Activated CD8-positive, alpha-beta T cell treated with anti-CD3 and anti-CD28 coated beads, Interleukin-2, amount 10 ng/mL, durations not matched to agents 7 days and 5 days (primary cell): ENCODE measurements at regions not wholly inside any gene's neighbourhood (a gene's known extent, or its start where the extent isn't known, plus 50 kb on each side); places are given as distances from the start of the nearest gene placed in this dataset.

Source experiments
- ATAC-seq: fragments of 150-1000 bp; cut with Tn5 transposase; one replicate; pipeline ENCODE4 v1.10.0; 2021; ENCODE audit warnings: moderate library complexity
- CTCF ChIA-PET: fragments of 350-600 bp; sonication (Branson Sonifier 250); formaldehyde crosslinking; loops from one replicate; lab custom pipeline; 2021; ENCODE audit warnings: antibody characterized with exemption; lab: Charles Lee
- POLR2A ChIA-PET: fragments of 350-600 bp; sonication (Branson Sonifier 250); formaldehyde crosslinking; loops from one replicate; lab custom pipeline; 2021; ENCODE audit warnings: antibody characterized with exemption; lab: Charles Lee
- DNase-seq: peaks from one replicate; pipeline ENCODE4 v3.0.0-alpha.2; 2020
- H3K27ac Mint-ChIP-seq: one replicate; pipeline ENCODE4 v1.8.0; 2021; ENCODE audit warnings: mild to moderate bottlenecking, mixed read lengths
- H3K27me3 Mint-ChIP-seq: one replicate; pipeline ENCODE4 v1.8.0; 2021; ENCODE audit warnings: low read depth, mixed read lengths
- H3K36me3 Mint-ChIP-seq: one replicate; pipeline ENCODE4 v1.8.0; 2021; ENCODE audit warnings: low read depth, mixed read lengths
- H3K4me1 Mint-ChIP-seq: one replicate; pipeline ENCODE4 v1.8.0; 2021; ENCODE audit warnings: low read depth, mixed read lengths
- H3K4me3 Mint-ChIP-seq: one replicate; pipeline ENCODE4 v1.8.0; 2021; ENCODE audit warnings: mild to moderate bottlenecking, mixed read lengths
- H3K9me3 Mint-ChIP-seq: one replicate; pipeline ENCODE4 v1.8.0; 2022; ENCODE audit warnings: mixed read lengths; ENCODE audit not compliant: insufficient read depth

- H3K36me3 Mint-ChIP-seq: no peaks in the 10 kb centered on the region
- ATAC-seq: no peak
Measured at GRCh38 chr10:3400348-3400747, 227.8 kb upstream of the PITRM1 start.

DNA sequence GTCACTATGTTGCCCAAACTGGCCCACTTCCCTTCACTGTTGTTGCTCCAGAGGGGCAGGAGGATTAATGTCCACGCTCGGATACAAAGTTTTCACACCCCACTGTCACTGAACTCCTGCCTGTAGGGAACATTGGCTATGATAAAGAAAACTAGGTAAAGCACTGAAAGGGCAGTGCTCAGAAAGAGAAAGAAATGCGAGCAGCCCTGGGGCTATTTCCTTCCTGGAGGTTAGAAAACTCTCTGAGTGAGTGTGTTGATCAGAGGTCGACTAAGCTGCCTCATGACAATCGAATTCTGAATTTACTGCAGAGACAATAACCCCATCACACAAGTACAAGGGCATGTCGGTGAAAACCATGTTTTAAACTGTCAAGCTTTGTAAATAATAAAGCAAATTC, 227.2 kb upstream of the PITRM1 start:
- H3K4me3 Mint-ChIP-seq: no peak overlapping the region
- peaks cover 14% of the 10 kb centered on the region for H3K27me3 Mint-ChIP-seq
- POLR2A ChIA-PET: no interaction called here
- H3K9me3 Mint-ChIP-seq: no peaks in the 10 kb centered on the region
- no peak overlapping the region for H3K27ac Mint-ChIP-seq
- ATAC-seq (no peak), DNase-seq (no peak)
- H3K4me1 Mint-ChIP-seq: no peaks in the 10 kb centered on the region
- H3K36me3 Mint-ChIP-seq: no peaks in the 10 kb centered on the region
- CTCF ChIA-PET: no interaction called here

More at GRCh38 chr10:3400348-3400747, 227.8 kb upstream of the PITRM1 start:
- no peaks in the 10 kb centered on the region for H3K4me1 Mint-ChIP-seq
- no peak overlapping the region for H3K4me3 Mint-ChIP-seq
- CTCF ChIA-PET: no interaction called here
- no peak overlapping the region for H3K27ac Mint-ChIP-seq
- no peak for DNase-seq
- peaks cover 13% of the 10 kb centered on the region for H3K27me3 Mint-ChIP-seq
- POLR2A ChIA-PET: no interaction called here
- H3K9me3 Mint-ChIP-seq: no peaks in the 10 kb centered on the region

GRCh38 chr10:3398825-3399646, 226.5 kb upstream of the PITRM1 start:
- H3K9me3 Mint-ChIP-seq: no peaks in the 10 kb centered on the region
- ChIA-PET CTCF (no interaction called here), POLR2A (no interaction called here)
- H3K36me3 Mint-ChIP-seq: no peaks in the 10 kb centered on the region
- DNase-seq: no peak
- no peak overlapping the region for H3K4me3 Mint-ChIP-seq
- H3K27me3 Mint-ChIP-seq: peaks cover 19% of the 10 kb centered on the region
- ATAC-seq: no peak
- H3K27ac Mint-ChIP-seq: no peak overlapping the region
- H3K4me1 Mint-ChIP-seq: no peaks in the 10 kb centered on the region

DNA sequence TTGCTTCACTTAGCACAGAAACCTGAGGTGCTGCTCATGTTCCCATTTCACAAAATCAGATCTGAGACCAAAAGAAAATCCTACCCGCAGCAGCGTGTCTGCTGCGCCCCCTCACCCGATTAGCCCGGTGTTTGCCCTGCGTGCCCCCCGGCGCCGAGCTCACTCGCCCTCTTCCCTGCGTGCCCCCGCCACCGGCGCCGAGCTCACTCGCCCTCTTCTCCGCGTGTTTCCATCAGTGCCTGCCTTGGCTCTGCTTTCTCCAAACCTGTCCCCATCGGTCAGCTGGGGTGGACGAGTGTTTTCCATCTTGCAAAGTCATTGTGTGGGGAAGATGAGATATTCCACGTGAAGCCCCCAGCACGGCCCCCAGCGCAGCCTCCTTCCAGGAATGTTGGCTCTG, 225.3 kb upstream of the PITRM1 start:
- ChIA-PET POLR2A (interaction anchor here (0.6 kb wide), 1 partner anchor 216 kb away, joined by 3 read pairs; no protein-coding TSS in a partner anchor), CTCF (no interaction called here)
- H3K27ac Mint-ChIP-seq: no peak overlapping the region
- ATAC-seq (no peak), DNase-seq (no peak)
- no peak overlapping the region for H3K4me3 Mint-ChIP-seq
- no peaks in the 10 kb centered on the region for H3K9me3 Mint-ChIP-seq
- H3K27me3 Mint-ChIP-seq: peaks cover 24% of the 10 kb centered on the region
- no peaks in the 10 kb centered on the region for H3K4me1 Mint-ChIP-seq
- no peaks in the 10 kb centered on the region for H3K36me3 Mint-ChIP-seq

- DNase-seq: no peak
- Mint-ChIP-seq H3K4me1 (no peaks in the 10 kb centered on the region), H3K27me3 (peaks cover 24% of the 10 kb centered on the region), H3K27ac (no peak overlapping the region), H3K36me3 (no peaks in the 10 kb centered on the region), H3K9me3 (no peaks in the 10 kb centered on the region), H3K4me3 (no peak overlapping the region)
- POLR2A ChIA-PET: interaction anchor here (0.6 kb wide), 1 partner anchor 217 kb away, joined by 3 read pairs; no protein-coding TSS in a partner anchor
- no peak for ATAC-seq
- CTCF ChIA-PET: no interaction called here
Measured at GRCh38 chr10:3397231-3397630, 224.6 kb upstream of the PITRM1 start.

DNA sequence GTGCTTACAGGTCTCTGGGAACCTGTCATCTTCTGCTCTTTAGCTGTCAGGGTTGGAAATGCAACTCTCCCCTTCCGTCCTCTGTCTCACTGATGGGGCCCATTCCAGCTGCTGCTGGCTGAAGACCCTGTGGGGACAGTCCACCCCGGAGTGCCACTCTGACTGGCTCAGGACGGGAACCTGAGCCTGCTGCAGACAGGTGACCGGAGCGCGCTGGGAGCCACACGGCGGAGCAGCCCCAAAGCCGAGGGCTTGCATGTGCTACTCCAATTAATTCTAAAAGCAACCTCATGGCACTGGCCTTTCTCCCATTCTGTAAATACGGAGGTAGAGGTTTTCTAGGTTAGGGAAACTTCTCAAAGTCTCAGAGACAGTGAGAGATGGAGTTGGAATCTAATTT, 223.5 kb upstream of the PITRM1 start:
- Mint-ChIP-seq H3K27me3 (peaks cover 22% of the 10 kb centered on the region), H3K9me3 (no peaks in the 10 kb centered on the region), H3K4me1 (no peaks in the 10 kb centered on the region), H3K27ac (no peak overlapping the region), H3K36me3 (no peaks in the 10 kb centered on the region), H3K4me3 (no peak overlapping the region)
- ChIA-PET CTCF (no interaction called here), POLR2A (no interaction called here)
- DNase-seq (no peak), ATAC-seq (no peak)

DNA sequence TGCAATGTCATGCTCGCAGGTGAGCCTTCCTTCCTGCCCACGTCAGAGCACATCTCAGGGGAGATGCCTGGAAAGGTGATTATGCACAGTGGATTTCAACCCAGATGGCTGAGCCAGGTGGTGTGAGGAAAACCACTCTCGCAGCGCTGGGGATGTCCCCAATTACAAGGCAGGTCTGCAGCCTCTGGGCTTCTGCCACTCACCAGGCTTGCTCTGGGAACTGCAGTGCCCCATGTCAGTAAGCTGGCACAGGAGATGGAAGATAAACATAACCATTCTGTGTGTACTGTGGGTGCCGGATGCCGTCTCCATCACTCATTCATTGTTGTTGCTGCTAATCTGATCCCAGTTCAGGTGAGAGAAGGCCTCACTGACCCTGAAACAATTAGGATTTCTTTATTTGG, 222.9 kb upstream of the PITRM1 start:
- ChIA-PET CTCF (no interaction called here), POLR2A (no interaction called here)
- H3K27me3 Mint-ChIP-seq: peaks cover 27% of the 10 kb centered on the region

GRCh38 chr10:3395041-3395440, 222.5 kb upstream of the PITRM1 start:
- ATAC-seq (no peak), DNase-seq (no peak)
- no peaks in the 10 kb centered on the region for H3K9me3 Mint-ChIP-seq
- H3K4me3 Mint-ChIP-seq: no peak overlapping the region
- H3K4me1 Mint-ChIP-seq: no peaks in the 10 kb centered on the region
- CTCF ChIA-PET: no interaction called here
- POLR2A ChIA-PET: no interaction called here
- H3K27ac Mint-ChIP-seq: no peak overlapping the region
- H3K36me3 Mint-ChIP-seq: no peaks in the 10 kb centered on the region
- peaks cover 28% of the 10 kb centered on the region for H3K27me3 Mint-ChIP-seq

More for the DNA sequence above, 222.9 kb upstream of the PITRM1 start:
- Mint-ChIP-seq H3K27ac (no peak overlapping the region), H3K9me3 (no peaks in the 10 kb centered on the region), H3K4me3 (no peak overlapping the region), H3K36me3 (no peaks in the 10 kb centered on the region), H3K4me1 (no peaks in the 10 kb centered on the region)
- ATAC-seq (no peak), DNase-seq (no peak)

DNA sequence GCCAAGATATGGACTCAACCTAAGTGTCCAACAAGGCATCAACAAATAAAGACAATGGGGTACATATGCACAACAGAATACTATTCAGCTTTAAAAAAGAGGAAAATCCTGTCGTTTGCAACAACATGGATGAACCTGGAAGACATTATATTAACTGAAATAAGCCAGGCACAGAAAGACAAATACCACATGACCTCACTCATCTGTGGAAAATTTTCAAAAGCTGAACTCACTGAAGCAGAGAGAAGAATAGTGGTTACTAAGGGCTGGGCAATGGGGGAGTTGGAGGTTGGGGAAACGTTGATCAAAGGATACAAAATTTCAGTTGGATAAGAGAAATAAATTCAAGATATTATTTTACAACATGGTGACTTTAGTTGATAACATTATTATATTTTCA, 221.4 kb upstream of the PITRM1 start:
- POLR2A ChIA-PET: no interaction called here

GRCh38 chr10:3391657-3392056, 219.1 kb upstream of the PITRM1 start:
- no peak for ATAC-seq

More for the DNA sequence above, 221.4 kb upstream of the PITRM1 start:
- CTCF ChIA-PET: no interaction called here
- Mint-ChIP-seq H3K4me1 (no peaks in the 10 kb centered on the region), H3K4me3 (no peak overlapping the region), H3K9me3 (no peaks in the 10 kb centered on the region), H3K27ac (no peak overlapping the region), H3K27me3 (peaks cover 29% of the 10 kb centered on the region), H3K36me3 (no peaks in the 10 kb centered on the region)
- ATAC-seq (no peak), DNase-seq (no peak)

GRCh38 chr10:3389130-3389529, 216.5 kb upstream of the PITRM1 start:
- Mint-ChIP-seq H3K27me3 (peaks cover 29% of the 10 kb centered on the region), H3K36me3 (no peaks in the 10 kb centered on the region), H3K4me1 (no peaks in the 10 kb centered on the region), H3K4me3 (no peak overlapping the region), H3K9me3 (peaks cover 9% of the 10 kb centered on the region), H3K27ac (no peak overlapping the region)
- ChIA-PET CTCF (no interaction called here), POLR2A (interaction anchor here (0.6 kb wide), 1 partner anchor 1404 kb away, joined by 3 read pairs; no protein-coding TSS in a partner anchor)
- DNase-seq (no peak), ATAC-seq (no peak)

More at GRCh38 chr10:3391657-3392056, 219.1 kb upstream of the PITRM1 start:
- H3K36me3 Mint-ChIP-seq: no peaks in the 10 kb centered on the region
- ChIA-PET POLR2A (no interaction called here), CTCF (no interaction called here)
- H3K9me3 Mint-ChIP-seq: no peaks in the 10 kb centered on the region
- H3K4me1 Mint-ChIP-seq: no peaks in the 10 kb centered on the region
- H3K27me3 Mint-ChIP-seq: peaks cover 31% of the 10 kb centered on the region
- DNase-seq: no peak
- no peak overlapping the region for H3K4me3 Mint-ChIP-seq
- H3K27ac Mint-ChIP-seq: no peak overlapping the region

DNA sequence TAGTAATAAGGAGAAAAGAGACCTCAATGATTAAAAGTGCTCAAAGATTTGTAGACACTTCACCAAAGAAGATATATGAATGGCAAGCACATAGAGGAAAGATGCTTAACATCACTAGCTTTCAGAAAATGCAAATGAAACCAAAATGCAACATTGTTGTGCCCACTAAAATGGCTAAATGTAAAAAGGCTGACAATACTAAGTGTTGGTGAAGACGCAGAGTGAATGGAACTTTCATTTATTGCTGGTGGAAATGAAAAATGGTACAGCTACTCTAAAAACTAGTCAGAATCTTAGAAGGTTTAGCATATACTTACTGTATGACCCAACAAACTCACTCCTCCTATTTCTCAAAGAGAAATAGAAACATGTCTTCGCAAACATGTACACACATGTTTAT, 212.9 kb upstream of the PITRM1 start:
- CTCF ChIA-PET: no interaction called here
- no peaks in the 10 kb centered on the region for H3K4me1 Mint-ChIP-seq
- peaks cover 30% of the 10 kb centered on the region for H3K27me3 Mint-ChIP-seq
- ATAC-seq (no peak), DNase-seq (no peak)
- H3K9me3 Mint-ChIP-seq: peaks cover 9% of the 10 kb centered on the region
- no peak overlapping the region for H3K27ac Mint-ChIP-seq
- no peak overlapping the region for H3K4me3 Mint-ChIP-seq
- POLR2A ChIA-PET: no interaction called here
- H3K36me3 Mint-ChIP-seq: no peaks in the 10 kb centered on the region
